Activated CD8-positive, alpha-beta memory T cell treated with anti-CD3 and anti-CD28 coated beads, Interleukin-2, amount 50 U/mL, for 1 hour (primary cell): ENCODE measurements at regions not wholly inside any gene's neighbourhood (a gene's known extent, or its start where the extent isn't known, plus 50 kb on each side); places are given as distances from the start of the nearest gene placed in this dataset.

Experiments used
- DNase-seq: peaks from one replicate; pipeline ENCODE4 v3.0.0-alpha.2; 2020; ENCODE audit errors: extremely low read depth

DNA sequence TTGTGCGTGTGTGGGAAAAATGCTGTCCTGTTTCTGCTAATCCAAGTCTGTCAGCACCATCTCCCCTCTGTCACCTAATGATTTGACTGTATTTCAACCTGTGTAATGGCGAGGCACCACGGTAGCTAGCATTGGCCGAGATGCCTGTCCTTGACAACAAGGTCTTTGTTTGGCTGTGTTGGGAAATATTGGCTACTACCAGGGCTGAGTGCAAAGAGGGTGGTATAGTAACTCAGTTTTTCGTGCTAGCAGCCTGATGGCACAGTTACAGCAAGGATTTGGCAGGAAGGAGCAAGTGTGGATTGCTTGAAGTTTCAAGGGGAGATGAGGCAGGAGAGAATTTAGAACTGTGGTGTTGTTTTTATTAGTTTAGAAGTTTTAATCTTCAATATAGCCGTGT lies 440.3 kb upstream of the RGS6 start:
- no peak for DNase-seq

DNA sequence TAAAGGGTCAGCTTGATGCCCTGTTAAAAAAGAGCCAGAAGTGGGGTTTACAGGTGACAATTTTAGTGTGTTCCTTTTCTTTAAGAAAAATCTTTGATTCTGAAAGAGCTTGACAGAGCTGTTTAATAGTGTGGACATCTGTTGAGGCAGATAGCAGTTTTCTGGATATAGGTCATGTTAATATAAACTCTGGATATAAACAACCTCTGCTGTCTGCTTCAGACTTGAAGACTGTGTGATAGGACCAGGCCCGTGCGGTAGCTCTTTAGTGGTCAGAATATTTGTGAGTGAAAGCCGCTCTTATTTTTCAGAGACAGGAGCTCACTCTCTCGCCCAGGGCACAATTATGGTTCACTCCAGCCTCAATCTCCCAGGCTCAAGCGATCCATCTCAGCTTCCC lies 439.9 kb upstream of the RGS6 start:
- DNase-seq, result no peak

DNA sequence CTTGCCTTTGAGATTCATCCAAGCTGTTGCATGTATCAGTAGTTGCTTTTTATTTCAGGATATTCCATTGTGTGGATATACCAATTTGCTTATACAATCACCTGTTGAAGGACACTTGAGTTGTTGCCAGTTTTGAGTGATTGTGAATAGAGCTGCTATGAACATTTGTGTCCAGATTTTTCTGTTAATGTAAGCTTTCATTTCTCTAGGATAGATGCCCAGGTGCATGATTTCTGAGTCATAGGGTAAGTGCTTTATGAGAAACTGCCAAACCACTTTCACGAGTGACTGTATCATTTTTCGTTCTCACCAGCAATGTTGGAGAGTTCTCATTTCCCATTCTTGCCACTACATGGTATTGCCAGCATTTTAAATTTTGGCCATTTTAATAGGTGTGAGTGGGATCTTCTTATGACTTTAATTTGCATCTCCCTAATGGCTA lies 434.6 kb upstream of the RGS6 start:
- DNase-seq, result no peak

DNA sequence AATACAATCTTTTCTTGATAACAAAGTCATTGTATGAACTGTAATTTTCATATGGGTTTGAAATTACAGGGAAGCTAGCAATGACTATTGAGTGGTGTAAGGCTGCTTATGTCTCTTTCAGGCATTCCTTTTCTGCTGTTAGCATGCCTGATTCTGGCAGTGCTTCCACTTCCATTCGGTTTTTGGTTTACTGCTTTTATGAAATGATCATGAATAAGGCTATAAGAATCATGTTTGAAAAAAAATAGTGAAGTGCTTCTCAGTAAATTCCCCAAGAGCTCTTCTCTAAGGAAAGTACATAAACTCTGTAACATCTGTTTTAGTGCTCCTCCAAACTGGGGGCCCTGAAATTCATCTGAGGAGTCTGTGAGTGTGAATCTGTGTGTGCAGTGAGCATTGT lies 434.0 kb upstream of the RGS6 start:
- no peak for DNase-seq

DNA sequence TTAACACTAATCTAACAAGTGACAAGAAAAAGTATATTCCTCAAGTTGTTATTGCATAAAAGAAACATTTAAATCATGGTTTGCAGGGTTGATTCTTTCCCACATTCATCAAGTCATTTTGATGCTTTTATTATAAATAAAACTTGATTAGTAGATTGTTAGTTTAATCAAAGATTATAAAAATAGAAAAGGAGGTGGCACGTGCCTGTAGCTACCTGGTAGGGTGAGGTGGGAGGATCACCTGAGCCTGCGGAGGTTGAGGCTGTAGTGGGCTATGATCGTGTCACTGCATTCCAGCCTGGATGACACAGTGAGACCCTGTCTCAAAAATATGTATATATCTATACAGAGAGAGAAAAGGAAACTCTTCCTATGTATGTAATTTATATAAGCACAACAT lies 433.2 kb upstream of the RGS6 start:
- DNase-seq, result no peak

DNA sequence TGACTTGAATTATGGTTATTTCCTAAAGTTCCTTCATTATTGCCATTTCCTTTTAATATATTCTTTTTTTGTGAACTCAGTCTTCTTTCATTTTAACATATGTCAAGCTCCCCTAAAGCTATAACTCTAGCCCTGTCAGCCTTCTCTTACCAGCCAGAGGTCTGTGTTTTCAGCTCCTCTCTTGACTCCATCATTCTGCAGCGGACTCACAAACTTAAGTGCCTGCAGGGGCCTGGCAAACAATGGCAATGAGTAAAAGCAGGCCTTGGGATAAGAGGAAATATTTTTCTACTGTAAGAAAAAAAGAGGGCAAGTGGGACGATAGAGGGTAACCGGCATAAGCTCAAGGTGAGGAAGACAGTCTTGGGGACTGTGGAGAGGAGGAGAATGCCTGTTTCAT lies 424.5 kb upstream of the RGS6 start:
- DNase-seq, result no peak

DNA sequence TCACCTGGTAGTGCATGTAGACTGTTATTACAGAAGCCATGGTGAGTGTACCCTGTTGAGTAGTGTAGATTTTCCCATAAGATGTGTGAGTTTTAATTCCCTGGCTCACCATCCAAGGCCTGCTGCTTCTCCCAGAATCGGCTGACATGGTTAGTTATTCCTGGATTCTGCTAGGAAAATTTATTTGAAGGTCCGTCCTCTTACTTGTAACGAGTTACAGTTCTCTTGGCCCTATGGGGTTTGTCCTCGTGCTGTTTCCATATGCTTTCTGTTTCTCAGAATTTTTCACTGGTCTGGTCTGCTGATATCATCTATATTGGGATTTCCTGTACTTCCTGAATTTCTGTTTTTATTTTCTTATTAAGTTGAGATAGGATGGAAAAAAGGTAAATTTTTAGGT lies 423.3 kb upstream of the RGS6 start:
- DNase-seq, result no peak

DNA sequence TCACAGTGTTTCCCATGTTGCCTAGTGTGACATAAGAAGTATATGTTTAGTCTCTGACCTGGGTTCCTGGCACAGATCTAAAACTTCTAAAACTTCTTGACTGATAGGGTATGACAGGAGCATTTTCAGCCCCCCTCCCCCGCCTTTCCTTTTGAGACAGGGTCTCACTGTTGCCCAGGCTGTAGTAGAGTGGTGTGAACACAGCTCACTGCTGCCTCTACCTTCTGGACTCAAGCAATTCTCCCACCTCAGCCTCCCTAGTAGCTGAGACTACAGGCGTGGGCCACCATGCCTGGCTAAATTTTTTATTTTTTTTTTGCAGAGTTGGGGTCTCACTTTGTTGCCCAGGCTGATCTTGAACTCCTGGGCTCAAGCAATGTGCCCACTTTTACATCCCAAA lies 421.1 kb upstream of the RGS6 start:
- no peak for DNase-seq

DNA sequence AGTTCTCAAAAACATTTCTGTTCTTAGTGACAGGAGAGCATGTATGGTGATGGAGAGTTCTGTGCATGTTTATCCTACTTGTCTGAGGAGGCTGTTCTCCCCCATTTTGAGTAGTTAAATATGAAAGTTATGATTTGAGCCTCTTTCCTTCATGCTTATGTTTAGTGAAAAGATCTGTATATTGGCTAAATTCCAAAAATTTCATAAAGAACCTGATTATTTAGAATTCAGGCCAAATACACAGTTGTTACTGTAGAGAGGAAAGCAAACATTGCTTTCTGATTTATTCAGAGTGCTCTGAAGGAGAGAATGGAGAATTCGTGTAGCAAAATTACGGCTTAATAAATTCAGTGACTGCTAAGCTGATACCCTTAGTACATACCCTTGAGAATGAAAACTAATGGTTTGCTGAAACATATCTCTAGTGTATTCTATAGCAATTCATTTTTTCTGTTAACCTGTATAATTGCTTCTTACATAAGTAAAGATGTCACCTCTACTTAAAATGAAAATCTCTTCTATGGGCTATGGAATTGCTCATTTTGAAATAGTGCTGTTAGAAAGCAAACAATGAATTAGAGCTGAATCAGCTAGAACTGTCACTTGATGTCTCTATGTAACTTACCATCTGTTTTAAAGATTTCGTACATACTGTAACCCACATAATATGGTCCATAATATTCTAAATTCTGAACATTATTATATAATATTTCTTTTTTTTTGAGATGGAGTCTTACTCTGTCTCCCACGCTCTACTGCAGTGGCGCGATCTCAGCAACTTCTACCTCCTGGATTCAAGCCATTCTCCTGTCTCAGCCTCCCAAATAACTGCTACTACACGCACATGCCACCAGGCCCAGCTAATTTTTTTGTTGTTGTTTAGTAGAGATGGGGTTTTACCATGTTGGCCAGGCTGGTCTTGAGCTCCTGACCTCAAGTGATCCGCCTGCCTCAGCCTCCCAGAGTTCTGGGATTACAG lies 417.0 kb upstream of the RGS6 start:
- no peak for DNase-seq

DNA sequence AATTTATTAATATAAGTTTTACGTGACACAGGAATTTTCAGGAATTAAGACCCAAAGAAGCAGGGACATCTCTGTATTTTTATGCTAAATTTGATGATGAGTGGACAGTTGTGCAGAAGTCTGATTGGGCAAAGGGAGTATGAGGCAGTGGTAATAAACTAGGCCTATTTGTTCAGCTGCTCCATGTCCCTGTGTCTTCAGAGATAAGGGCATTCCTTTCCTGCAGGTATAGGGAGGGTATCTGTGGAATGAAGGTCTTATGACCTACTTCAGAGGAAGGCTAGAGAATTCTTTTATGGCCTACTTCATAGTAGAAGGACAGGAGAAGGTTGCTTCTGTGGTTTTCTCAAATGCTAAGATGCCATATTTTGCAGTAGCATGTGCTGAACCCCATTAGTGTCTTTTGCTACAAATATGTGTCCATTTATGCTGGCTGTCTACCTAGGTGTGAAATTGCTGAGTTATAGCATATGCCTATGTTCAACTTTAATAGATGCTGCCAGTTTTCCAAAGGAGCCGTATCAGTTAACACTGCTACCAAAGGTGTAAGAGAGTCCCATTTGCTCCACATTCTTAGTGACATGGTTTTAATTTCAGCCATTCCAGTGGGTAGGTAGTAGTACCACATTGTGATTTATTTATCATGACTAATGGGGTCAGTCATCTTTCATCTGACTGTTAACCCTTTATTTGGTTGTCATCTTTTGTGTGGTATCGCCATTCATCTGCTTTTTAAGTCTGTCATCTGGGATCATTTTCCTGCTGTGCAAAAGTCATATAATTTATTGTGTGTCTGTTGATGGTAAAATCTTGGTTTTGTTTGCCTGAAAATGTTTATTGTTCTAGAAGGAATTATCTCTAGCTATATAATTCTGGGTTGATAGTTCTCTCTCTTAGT lies 410.7 kb upstream of the RGS6 start:
- no peak for DNase-seq

DNA sequence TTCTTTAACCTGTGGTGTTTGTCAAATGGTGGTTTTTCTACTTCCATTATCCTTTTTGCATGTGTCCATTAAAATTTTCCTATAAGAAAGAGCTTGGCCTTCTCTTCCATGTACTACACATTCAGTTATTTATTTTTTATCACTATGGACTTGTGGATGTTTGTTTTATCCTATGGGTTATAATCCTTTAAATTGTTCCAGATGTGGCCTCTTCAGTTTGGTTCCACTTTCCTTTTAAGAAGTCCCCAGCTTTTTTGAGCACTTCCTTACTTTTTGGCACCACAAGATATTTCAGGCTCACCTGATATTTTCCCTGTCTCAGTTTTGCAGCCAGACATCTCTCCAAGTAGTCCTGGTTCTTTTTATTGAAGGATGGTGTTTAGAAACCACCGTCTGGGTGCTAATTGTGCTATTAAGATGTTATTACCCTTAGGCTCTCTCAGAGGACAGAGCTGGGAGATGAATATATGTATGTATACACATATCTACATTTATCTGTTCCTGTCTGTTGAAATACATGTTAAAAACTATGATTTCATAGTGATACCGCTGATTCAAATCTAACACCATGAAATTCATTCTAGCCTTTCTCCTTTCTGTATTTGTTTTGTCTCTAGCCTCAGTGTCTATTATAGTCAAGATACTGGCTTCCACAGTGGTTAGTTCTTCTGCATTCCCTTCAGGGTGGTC lies 408.5 kb upstream of the RGS6 start:
- no peak for DNase-seq

DNA sequence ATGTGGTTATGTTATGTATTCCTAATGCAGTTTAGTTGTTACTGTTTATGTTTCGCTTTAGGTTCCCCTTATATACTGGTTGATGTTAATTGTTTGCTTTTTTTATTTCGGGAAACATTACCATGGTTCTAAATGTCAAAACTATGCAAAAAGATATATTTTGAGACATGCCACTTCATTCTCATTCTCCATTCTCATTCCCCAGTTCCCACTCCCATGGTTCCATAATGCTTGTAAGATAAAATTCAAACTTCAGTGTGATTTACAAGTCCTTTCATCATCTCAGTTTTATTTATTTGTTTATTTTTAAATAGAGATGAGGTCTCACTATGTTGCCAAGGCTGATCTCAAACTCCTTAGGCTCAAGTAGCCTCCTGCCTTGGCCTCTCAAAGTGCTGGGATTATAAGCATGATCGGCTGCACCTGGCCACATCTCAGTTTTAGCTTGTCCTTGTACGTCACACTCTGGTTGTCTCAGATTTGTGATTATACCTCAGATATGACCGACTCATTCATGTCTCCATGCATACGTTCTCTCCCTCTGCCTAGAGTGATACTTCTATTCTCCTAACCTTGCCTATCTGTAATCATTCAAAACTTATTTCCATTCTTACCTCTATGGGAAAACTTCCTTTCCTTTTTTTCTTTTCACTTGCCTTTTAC lies 407.8 kb upstream of the RGS6 start:
- no peak for DNase-seq

DNA sequence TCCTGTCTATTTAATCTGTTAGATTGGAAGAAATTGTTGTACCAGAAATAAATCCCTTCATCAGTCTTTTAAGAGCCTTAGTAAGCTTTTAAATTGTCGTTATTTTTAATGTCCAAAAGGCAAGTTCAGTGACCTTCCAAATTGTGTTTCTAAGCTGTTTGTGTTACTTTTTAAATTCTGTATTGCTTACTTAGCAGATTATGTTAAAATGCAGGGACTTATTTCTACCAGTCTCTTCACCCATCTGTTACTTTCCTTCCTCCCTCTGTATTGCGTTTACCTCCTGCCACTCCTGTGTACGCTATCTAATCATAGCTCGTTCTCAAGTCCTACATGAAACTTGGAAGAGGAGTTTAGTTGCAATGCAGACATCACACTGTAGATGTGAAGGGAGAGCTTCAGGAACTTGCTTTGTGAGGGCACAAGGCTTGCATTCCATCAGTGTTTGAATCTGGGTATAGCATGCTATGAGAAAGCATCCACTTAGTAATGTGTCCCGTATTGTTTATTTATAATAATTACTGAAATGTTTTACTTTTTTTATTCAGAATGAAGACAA lies 406.5 kb upstream of the RGS6 start:
- DNase-seq, result no peak

DNA sequence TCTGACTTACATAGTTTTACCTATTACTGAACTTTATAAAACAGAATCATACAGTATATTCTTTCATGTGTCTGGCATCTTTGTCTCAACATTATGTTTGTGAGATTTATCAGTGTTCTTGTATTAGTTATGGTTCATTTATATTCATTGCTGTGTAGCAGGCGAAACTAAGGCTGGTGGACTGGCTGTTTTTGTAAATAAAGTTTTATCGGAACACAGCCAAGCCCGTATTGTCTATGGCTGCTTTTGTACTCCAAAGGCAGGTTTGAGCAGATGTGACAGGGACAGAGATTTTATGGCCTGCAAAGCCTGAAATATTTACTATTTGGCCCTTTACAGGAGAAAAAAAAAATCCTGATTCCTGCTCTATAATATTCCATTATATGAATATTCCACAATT lies 405.8 kb upstream of the RGS6 start:
- no peak for DNase-seq

DNA sequence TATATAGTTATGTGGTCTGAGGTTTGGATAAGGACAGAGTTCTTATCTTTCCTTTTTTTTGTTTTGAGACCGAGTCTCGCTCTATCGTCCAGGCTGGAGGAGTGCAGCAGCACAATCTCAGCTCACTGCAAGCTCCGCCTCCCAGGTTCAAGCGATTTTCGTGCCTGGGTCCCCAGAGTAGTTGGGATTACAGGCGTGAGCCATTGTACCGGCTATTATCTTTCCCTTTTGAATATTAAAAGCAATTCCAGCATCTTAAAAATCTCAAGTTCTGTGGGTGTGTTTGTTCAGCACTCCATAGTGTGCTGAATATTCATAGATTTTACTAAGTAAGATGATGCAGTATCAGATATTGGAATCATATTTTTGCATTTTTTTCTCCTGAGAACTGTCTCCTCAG lies 404.4 kb upstream of the RGS6 start:
- no peak for DNase-seq

DNA sequence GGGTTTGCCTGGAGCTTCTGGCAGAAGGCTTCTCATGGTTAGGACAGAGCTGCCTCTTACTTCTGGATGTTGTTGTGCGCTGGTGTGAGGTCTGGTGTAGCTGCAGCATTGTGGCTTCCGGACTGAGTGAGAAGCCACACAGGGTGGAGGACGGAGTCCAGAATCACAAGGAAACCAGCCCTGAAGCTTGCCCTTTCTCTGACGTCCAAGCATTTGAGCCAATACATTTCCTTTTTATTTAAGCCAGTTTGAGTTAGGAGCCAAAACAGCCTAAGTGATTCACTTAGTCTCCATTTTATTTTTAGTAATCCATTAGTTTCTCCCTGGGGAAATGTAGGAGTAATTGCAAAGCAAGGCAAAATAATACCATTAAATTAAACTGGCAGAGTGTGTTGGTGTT lies 402.4 kb upstream of the RGS6 start:
- DNase-seq, result no peak

DNA sequence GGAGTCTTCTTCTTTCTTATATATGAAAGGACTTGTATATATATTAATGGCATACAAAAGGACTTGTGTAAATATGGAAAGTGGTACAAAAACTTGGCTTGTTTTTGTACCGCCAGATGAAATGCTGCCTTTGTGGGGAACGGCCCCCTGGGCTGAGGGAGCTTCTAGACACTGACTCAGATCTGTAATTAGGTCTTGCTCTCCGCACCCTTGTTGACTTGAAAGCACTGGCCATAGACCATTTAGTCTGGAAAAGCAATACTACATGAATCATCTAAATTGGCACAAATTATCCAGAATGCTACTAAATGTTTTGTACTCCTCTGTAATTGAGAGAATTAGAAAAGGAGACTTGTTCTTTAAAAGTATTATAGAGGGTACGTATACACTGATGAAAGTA lies 399.9 kb upstream of the RGS6 start:
- DNase-seq, result no peak

DNA sequence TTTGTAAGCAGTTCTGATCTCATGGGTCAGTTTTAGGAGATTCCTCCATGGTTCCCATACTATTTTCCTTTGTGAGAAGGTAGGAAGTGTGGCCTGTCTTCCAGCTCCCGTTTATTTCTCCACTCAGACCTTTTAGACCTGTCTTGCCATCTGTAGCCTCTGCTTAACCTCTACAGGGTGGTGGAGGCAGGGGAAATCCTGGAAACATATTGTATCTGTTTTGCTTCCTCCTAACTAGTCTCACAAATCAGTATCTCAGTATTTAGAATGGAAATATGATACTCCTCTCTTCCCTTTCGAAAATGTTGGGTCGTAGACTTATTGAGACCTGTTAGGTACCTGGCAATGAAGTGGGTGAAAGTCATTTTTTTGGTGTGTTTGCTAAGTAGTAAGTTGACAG lies 399.4 kb upstream of the RGS6 start:
- no peak for DNase-seq

DNA sequence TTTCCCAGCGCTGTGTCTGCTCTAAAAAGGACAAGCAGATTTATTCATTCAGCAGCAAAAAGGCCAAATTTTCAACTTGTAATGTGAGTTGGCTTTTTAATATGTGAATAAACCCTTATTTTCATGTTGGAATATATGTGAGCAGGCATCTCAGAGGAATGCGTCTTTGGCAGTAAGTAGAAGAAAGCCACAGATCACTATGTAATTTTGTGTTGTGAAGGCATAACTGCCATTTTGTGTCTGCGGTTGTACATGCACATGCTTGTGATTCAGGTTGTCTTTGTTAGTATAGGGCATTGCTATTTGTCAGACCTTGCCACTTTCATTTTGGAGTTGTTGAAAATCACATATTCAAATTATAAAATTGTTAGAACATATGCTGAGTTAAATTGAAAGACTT lies 398.8 kb upstream of the RGS6 start:
- DNase-seq, result no peak

DNA sequence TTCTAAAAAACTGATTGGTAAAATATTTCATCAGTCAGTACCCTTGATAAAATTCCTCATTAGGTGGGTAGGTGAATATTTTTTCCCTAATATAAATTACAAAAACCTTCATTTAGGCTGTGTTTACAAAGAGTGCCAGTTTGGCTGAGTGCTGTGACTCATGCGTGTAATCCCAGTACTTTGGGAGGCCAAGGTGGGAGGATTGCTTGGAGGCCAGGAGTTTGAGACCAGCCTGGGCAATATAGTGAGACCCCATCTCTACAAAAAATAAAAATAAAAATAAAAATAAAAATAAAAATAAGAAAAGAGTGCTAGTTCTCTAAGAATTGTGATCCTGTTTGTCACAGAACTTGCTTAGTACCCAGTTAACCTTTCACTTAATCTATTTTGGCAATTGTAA lies 398.4 kb upstream of the RGS6 start:
- no peak for DNase-seq

DNA sequence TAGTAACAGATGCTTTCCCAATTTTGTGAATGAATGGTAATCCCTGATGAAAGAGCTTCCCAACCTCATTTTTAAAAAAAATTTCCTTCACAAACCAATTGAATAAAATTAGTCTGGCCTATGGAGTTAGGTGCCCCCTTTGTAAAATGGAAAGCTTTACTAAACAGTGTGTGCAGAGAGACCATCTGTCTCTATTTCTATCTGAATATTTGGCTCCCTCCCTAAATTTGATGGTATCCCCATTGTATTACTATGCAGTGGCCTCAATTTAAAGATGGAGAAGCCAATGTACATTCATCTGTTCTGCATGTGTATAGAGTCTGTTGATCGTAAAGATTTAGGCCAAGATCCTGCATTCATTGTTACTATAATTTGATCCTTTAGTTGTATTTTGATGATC lies 397.7 kb upstream of the RGS6 start:
- no peak for DNase-seq
